ENCODE measurements at regions not wholly inside any gene's neighbourhood (a gene's known extent, or its start where the extent isn't known, plus 50 kb on each side); places are given as distances from the start of the nearest gene placed in this dataset.
A peak's percentile ranks its signal among the peaks of the same experiment; 100 is the strongest.

- H3K79me2 ChIP-seq (ENCODE audit: low read length) = no peaks in the 10 kb centered on the region
- H2AFZ ChIP-seq (ENCODE audit: low read length) = no peak overlapping the region
- H3K4me1 ChIP-seq (ENCODE audit: insufficient read depth, low read length) = no peaks in the 10 kb centered on the region
- POLR2A ChIA-PET (ENCODE audit: unreplicated experiment) = no interaction called here
- H3K4me2 ChIP-seq (ENCODE audit: low read length) = no peak overlapping the region
- no peak for ATAC-seq
- intact Hi-C loops (cut with micrococcal nuclease) = no loop called here
- CTCF ChIA-PET = no interaction called here
- no peak for TF ChIP-seq CTCF (conservative IDR thresholded peaks at IDR 0.05; ENCODE audit: low read depth, low read length)
- TF ChIP-seq EZH2phosphoT487 (IDR thresholded peaks at IDR 0.05; ENCODE audit: borderline replicate concordance, low read length) = no peak
- no peak for TF ChIP-seq EZH2 (IDR thresholded peaks at IDR 0.05; ENCODE audit: low read length, unreplicated experiment)
- H4K20me1 ChIP-seq (ENCODE audit: low read length) = no peaks in the 10 kb centered on the region
- H3K4me3 ChIP-seq (ENCODE audit: low read length) = no peak overlapping the region
- H3K36me3 ChIP-seq (ENCODE audit: low read depth, low read length) = no peaks in the 10 kb centered on the region
- no peaks in the 10 kb centered on the region for H3K9me2 ChIP-seq (replicated peaks; ENCODE audit: low read length)
- BruUV-seq (replicated peaks) = no TSS peak
- peaks cover 10% of the 10 kb centered on the region; the same call in 1 of the 2 replicates for H3K27me3 ChIP-seq (ENCODE audit: low read length)
- H3K9me3 ChIP-seq (ENCODE audit: low read length) = no peaks in the 10 kb centered on the region
- DNase-seq = no peak
- H3K9ac ChIP-seq (ENCODE audit: low read length) = no peak overlapping the region
- H3F3A ChIP-seq (ENCODE audit: low read length, unreplicated experiment) = no peaks in the 10 kb centered on the region
- H3K27ac ChIP-seq (ENCODE audit: low read length) = no peak overlapping the region
These were observed 59.1 kb upstream of the ELAC2 start for GRCh38 chr17:13076905-13077304.

GRCh38 chr17:13074026-13074425 is 56.2 kb upstream of the ELAC2 start:
- peak; percentile 65 for DNase-seq
- ATAC-seq = no peak
- intact Hi-C loops (cut with micrococcal nuclease) = no loop called here

More at GRCh38 chr17:13074026-13074425, 56.2 kb upstream of the ELAC2 start:
- H3K9ac ChIP-seq (ENCODE audit: low read length) = no peak overlapping the region
- H3K27ac ChIP-seq (ENCODE audit: low read length) = no peak overlapping the region
- no peaks in the 10 kb centered on the region for H3K9me2 ChIP-seq (replicated peaks; ENCODE audit: low read length)
- BruUV-seq (replicated peaks) = no TSS peak
- POLR2A ChIA-PET (ENCODE audit: unreplicated experiment) = no interaction called here
- TF ChIP-seq EZH2 (IDR thresholded peaks at IDR 0.05; ENCODE audit: low read length, unreplicated experiment) (no peak), CTCF (conservative IDR thresholded peaks at IDR 0.05; ENCODE audit: low read depth, low read length) (no peak), EZH2phosphoT487 (IDR thresholded peaks at IDR 0.05; ENCODE audit: borderline replicate concordance, low read length) (no peak)
- no peaks in the 10 kb centered on the region for H3K79me2 ChIP-seq (ENCODE audit: low read length)
- no peak overlapping the region for H3K4me2 ChIP-seq (ENCODE audit: low read length)
- no peak overlapping the region for H2AFZ ChIP-seq (ENCODE audit: low read length)
- H3K4me1 ChIP-seq (ENCODE audit: insufficient read depth, low read length) = no peaks in the 10 kb centered on the region
- H3K36me3 ChIP-seq (ENCODE audit: low read depth, low read length) = no peaks in the 10 kb centered on the region
- peaks cover 26% of the 10 kb centered on the region; the same call in 1 of the 2 replicates for H3K27me3 ChIP-seq (ENCODE audit: low read length)
- H3F3A ChIP-seq (ENCODE audit: low read length, unreplicated experiment) = no peaks in the 10 kb centered on the region
- no peaks in the 10 kb centered on the region for H4K20me1 ChIP-seq (ENCODE audit: low read length)
- CTCF ChIA-PET = no interaction called here
- no peaks in the 10 kb centered on the region for H3K9me3 ChIP-seq (ENCODE audit: low read length)
- no peak overlapping the region for H3K4me3 ChIP-seq (ENCODE audit: low read length)
